Activated naive CD4-positive, alpha-beta T cell treated with anti-CD3 and anti-CD28 coated beads, Interleukin-2, amount 10 ng/mL, durations not matched to agents 7 days and 5 days (primary cell): ENCODE measurements at regions not wholly inside any gene's neighbourhood (a gene's known extent, or its start where the extent isn't known, plus 50 kb on each side); places are given as distances from the start of the nearest gene placed in this dataset.

Experiments
- CTCF ChIA-PET: fragments of 350-600 bp; sonication (Branson Sonifier 250); formaldehyde crosslinking; loops from one replicate; lab custom pipeline; 2021; ENCODE audit warnings: antibody characterized with exemption; lab: Charles Lee
- DNase-seq: peaks from one replicate; pipeline ENCODE4 v3.0.0-alpha.2; 2020
- H3K27ac Mint-ChIP-seq: one replicate; pipeline ENCODE4 v1.8.0; 2021; ENCODE audit warnings: mild to moderate bottlenecking, moderate library complexity, mixed read lengths
- H3K27me3 Mint-ChIP-seq: one replicate; pipeline ENCODE4 v1.8.0; 2021; ENCODE audit warnings: mild to moderate bottlenecking, mixed read lengths
- H3K36me3 Mint-ChIP-seq: one replicate; pipeline ENCODE4 v1.8.0; 2021; ENCODE audit warnings: mixed read lengths
- H3K4me1 Mint-ChIP-seq: one replicate; pipeline ENCODE4 v1.8.0; 2021; ENCODE audit warnings: mixed read lengths
- H3K4me3 Mint-ChIP-seq: one replicate; pipeline ENCODE4 v1.8.0; 2021; ENCODE audit warnings: mild to moderate bottlenecking, moderate library complexity, mixed read lengths
- H3K9me3 Mint-ChIP-seq: one replicate; pipeline ENCODE4 v1.8.0; 2021; ENCODE audit warnings: mixed read lengths

DNA sequence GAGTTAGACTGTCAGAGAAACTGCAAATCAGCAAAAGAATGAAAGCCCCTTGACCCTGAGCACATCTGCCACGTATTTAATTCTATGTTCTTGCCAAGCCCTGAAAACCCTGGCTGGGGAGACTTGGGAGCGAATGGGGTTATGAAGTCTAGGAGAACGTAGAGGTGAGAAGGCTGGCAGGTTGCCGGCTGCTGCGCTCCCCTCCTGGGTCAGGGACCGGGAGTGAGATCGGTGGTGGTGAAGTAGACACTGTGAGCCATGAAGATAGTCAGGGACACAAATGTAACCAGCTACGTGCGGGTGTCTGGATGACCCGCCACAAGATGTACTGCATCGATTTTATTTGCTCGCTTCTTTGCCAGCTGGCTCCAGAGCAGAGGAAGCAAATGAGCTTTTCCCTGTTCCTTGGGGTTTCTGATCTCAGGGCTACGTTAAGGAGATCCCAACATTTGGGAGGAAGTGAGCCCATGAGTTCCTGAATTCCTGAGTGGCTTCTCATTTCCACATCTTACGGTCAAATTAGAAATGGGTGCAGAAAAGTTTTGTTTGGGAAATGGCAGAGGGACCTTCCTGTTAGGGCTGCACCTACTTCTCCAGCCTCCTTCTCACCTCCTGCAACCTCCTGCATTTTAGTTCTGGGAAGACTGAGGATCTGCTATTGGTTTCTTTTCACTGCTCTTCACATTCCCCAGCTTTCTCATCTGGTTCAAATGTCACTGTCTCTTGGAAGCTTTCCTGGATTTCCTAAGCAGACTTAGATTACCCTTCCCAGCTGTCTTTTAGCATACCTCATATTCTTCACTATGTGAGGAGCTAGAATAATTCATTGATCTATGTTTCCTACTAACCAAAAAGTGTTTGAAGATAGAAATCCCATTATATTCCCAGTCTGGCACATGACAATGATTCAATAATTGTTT is 360.6 kb downstream of the ZNF521 start:
- DNase-seq, result no peak
- H3K4me1 Mint-ChIP-seq, result no peaks in the 10 kb centered on the region
- CTCF ChIA-PET, result no interaction called here
- no peaks in the 10 kb centered on the region for H3K27me3 Mint-ChIP-seq
- no peak overlapping the region for H3K27ac Mint-ChIP-seq
- H3K4me3 Mint-ChIP-seq, result no peak overlapping the region
- peaks cover 3% of the 10 kb centered on the region for H3K9me3 Mint-ChIP-seq
- no peaks in the 10 kb centered on the region for H3K36me3 Mint-ChIP-seq

DNA sequence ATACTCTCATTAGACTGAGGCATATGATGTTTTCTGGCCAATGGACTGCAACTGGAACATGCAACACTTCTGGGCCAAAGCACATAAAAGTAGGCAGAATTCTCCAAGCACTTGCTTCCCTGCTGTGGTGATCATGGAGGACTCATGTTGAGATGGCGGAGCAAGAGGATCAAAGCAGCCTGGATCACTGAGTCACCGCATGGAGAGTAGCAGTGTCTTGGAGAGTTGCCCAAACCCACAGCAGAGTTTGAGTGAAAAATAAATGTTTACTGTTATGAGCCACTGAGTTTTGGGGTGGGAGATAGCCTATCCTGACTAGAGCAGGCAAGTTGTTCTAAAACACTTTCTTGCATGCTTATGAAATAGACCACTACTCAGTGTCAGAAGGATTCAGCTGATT is 359.5 kb downstream of the ZNF521 start:
- H3K4me1 Mint-ChIP-seq, result no peaks in the 10 kb centered on the region
- no peaks in the 10 kb centered on the region for H3K27me3 Mint-ChIP-seq
- H3K27ac Mint-ChIP-seq, result no peak overlapping the region
- CTCF ChIA-PET, result no interaction called here
- no peak overlapping the region for H3K4me3 Mint-ChIP-seq
- DNase-seq, result no peak
- no peaks in the 10 kb centered on the region for H3K36me3 Mint-ChIP-seq
- peaks cover 3% of the 10 kb centered on the region for H3K9me3 Mint-ChIP-seq

- Mint-ChIP-seq H3K4me3 (no peak overlapping the region), H3K36me3 (no peaks in the 10 kb centered on the region), H3K9me3 (peaks cover 3% of the 10 kb centered on the region), H3K27me3 (no peaks in the 10 kb centered on the region), H3K4me1 (no peaks in the 10 kb centered on the region), H3K27ac (no peak overlapping the region)
- no peak for DNase-seq
- CTCF ChIA-PET, result no interaction called here
Measured at GRCh38 chr18:24993628-24994027, 358.3 kb downstream of the ZNF521 start.

- Mint-ChIP-seq H3K27ac (no peak overlapping the region), H3K4me3 (no peak overlapping the region), H3K27me3 (no peaks in the 10 kb centered on the region), H3K36me3 (no peaks in the 10 kb centered on the region), H3K9me3 (peaks cover 12% of the 10 kb centered on the region), H3K4me1 (no peaks in the 10 kb centered on the region)
- DNase-seq, result no peak
- CTCF ChIA-PET, result no interaction called here
Measured at GRCh38 chr18:24995056-24995455, 356.9 kb downstream of the ZNF521 start.

DNA sequence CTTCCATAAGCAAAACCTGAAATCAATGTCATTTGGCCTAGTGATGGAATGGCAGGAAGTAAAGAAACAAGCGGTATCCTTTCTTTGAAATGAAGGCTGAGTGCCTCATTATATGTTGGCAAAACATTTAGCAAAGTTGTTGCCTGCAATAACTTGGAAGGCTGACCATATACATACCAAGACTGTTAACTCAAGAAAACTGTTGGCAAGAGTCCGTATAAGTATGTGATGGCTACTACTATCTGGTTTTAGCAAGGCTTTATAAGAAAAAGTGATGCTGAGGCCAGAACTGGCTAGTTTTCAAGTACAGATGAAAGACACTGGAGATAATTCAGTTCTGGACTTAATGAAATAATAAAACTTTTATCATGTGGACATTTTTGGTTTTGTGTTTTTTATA is 356.2 kb downstream of the ZNF521 start:
- DNase-seq, result no peak
- Mint-ChIP-seq H3K4me3 (no peak overlapping the region), H3K4me1 (no peaks in the 10 kb centered on the region), H3K27me3 (no peaks in the 10 kb centered on the region), H3K27ac (no peak overlapping the region), H3K36me3 (no peaks in the 10 kb centered on the region), H3K9me3 (peaks cover 12% of the 10 kb centered on the region)
- CTCF ChIA-PET, result no interaction called here

GRCh38 chr18:24999650-25000267 is 352.2 kb downstream of the ZNF521 start:
- DNase-seq, result no peak
- H3K9me3 Mint-ChIP-seq, result peaks cover 11% of the 10 kb centered on the region
- CTCF ChIA-PET, result no interaction called here
- no peaks in the 10 kb centered on the region for H3K36me3 Mint-ChIP-seq
- no peaks in the 10 kb centered on the region for H3K27me3 Mint-ChIP-seq
- no peak overlapping the region for H3K27ac Mint-ChIP-seq
- H3K4me1 Mint-ChIP-seq, result no peaks in the 10 kb centered on the region
- H3K4me3 Mint-ChIP-seq, result no peak overlapping the region

DNA sequence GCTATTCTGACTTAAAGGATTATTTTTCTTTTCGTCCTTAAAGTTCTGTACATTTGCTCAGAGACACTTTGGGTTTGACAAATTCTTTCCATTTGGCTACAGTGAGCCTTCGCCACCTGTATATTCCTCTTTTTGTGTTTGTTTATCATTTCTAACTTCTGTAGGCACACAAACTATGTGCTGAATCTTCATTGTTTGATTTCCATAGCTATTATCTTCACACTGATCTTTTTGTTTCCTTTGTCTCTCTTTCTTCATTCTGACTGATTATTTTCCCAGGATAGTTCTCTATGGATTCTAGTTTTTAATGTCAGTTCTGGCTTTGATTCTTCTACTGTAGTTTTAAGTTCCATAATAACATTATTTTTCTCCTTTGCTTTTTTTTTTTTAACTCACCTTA is 350.2 kb downstream of the ZNF521 start:
- H3K9me3 Mint-ChIP-seq, result peaks cover 11% of the 10 kb centered on the region
- no peaks in the 10 kb centered on the region for H3K36me3 Mint-ChIP-seq
- H3K27me3 Mint-ChIP-seq, result no peaks in the 10 kb centered on the region
- H3K4me1 Mint-ChIP-seq, result peaks cover 10% of the 10 kb centered on the region
- H3K27ac Mint-ChIP-seq, result no peak overlapping the region
- H3K4me3 Mint-ChIP-seq, result no peak overlapping the region
- no peak for DNase-seq
- CTCF ChIA-PET, result no interaction called here

GRCh38 chr18:25005541-25006403 is 346.2 kb downstream of the ZNF521 start:
- peak overlapping the region; percentile 15 for H3K27ac Mint-ChIP-seq

DNA sequence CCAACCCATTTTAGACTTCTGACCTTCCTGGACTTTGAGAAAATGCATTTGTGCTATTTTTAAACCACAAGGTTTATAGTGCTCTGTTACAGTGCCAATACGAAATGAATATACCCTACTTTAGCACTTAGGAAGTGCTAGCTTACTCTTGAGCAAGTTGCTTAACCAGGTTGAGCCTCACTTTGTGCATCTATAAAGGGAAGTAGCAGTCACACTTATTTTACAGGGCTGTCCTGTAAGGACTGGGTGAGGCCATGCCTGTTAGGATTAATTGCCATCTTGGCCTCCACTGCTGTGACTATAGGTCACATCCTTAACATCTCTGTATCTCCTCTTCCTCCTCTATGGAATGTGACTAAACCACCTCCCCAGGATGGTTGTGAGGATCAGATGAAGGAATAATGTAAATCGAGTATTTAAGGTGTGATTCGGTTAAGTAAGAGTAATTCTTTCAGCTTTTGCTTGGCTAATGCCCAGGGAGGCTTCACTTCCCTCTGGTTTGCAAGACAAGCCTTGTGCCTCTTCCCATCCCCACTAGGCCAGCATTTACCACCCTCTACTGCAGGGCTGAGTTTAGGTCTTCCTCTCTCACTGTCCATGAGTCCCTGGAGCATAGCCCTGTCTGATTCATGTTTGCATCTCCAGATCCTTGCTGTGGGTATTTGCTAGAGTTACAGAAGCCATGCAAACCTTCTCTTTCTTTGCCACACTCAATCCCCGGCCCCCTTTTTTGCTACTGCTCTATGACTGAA is 341.2 kb downstream of the ZNF521 start:
- H3K27me3 Mint-ChIP-seq, result no peaks in the 10 kb centered on the region
- H3K4me1 Mint-ChIP-seq, result peaks cover 5% of the 10 kb centered on the region
- H3K36me3 Mint-ChIP-seq, result no peaks in the 10 kb centered on the region
- H3K9me3 Mint-ChIP-seq, result peaks cover 3% of the 10 kb centered on the region
- H3K27ac Mint-ChIP-seq, result no peak overlapping the region
- no peak for DNase-seq
- CTCF ChIA-PET, result no interaction called here
- no peak overlapping the region for H3K4me3 Mint-ChIP-seq

More at GRCh38 chr18:25005541-25006403, 346.2 kb downstream of the ZNF521 start:
- Mint-ChIP-seq H3K4me3 (no peak overlapping the region), H3K27me3 (no peaks in the 10 kb centered on the region), H3K9me3 (peaks cover 2% of the 10 kb centered on the region), H3K36me3 (no peaks in the 10 kb centered on the region), H3K4me1 (peaks cover 10% of the 10 kb centered on the region)
- CTCF ChIA-PET, result no interaction called here
- no peak for DNase-seq
